ENCODE measurements at regions not wholly inside any gene's neighbourhood (a gene's known extent, or its start where the extent isn't known, plus 50 kb on each side); places are given as distances from the start of the nearest gene placed in this dataset.

DNA sequence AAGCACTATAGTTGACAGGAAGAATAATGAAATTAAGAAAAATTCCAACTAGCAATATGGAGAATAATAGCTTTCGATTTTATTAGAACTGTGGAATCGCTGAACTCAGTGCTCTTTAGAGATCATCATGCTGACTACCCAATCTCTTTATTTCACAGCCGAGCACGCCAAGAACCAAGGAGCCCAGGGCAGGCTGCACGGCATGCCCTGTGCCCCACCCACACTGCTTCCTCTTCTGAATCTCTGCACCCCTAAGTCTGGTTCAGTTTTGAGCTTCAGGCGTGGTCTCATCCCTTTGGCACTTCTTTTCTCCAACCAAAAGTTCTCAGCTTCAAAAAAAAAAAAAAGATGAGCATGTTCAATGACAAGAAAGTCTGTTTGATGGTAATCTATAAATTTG lies 92.4 kb upstream of the ZNF800 start:
- Histone ChIP-seq H3K79me2 (ENCODE audit: control insufficient read depth, insufficient read depth, low read length) (no peaks in the 10 kb centered on the region), H3K9me3 (replicated peaks; ENCODE audit: control insufficient read depth, insufficient read depth, low read length) (no peaks in the 10 kb centered on the region), H3K9me1 (replicated peaks; ENCODE audit: control insufficient read depth, extremely low read depth, insufficient read depth, low read length) (no peaks in the 10 kb centered on the region), H3K36me3 (ENCODE audit: control insufficient read depth in 2 of 2, extremely low read depth in 1 of 2, insufficient read depth in 2 of 2, low read length in 2 of 2) (no peaks in the 10 kb centered on the region), H3K4me3 (replicated peaks in 1 of 3; ENCODE audit: insufficient read depth in 1 of 3, low read depth in 1 of 3, low read length in 3 of 3) (no peak overlapping the region), H3K27me3 (ENCODE audit: control insufficient read depth in 2 of 2, insufficient read depth in 2 of 2, low read length in 2 of 2) (peaks cover 0 to 3% of the 10 kb centered on the region in 2 experiments), H3K9ac (replicated peaks; ENCODE audit: extremely low read depth, insufficient read depth, low read length) (no peak overlapping the region), H4K20me1 (replicated peaks; ENCODE audit: control insufficient read depth, extremely low read depth, insufficient read depth, low read length) (no peaks in the 10 kb centered on the region), H3K4me1 (ENCODE audit: control insufficient read depth, extremely low read depth, insufficient read depth, low read length) (no peaks in the 10 kb centered on the region), H2AFZ (ENCODE audit: low read depth, low read length) (no peak overlapping the region), H3K27ac (ENCODE audit: insufficient read depth, low read depth, low read length) (no peak overlapping the region), H3K4me2 (ENCODE audit: insufficient read depth, low read length) (no peak overlapping the region)
- TF ChIP-seq POLR2AphosphoS5 (IDR thresholded peaks at IDR 0.05; ENCODE audit: insufficient read depth, low read depth, low read length) = no peak
- no peak for TF ChIP-seq FOS (IDR thresholded peaks at IDR 0.05; ENCODE audit: borderline replicate concordance, insufficient read depth, low read length)
- no peak for TF ChIP-seq CTCF (IDR thresholded peaks at IDR 0.05; ENCODE audit: extremely low read depth in 1 of 2, insufficient read depth in 1 of 2, low read depth in 1 of 2, low read length in 2 of 2)
- TF ChIP-seq POLR2A (IDR thresholded peaks at IDR 0.05; ENCODE audit: low read depth, low read length) = no peak
- TF ChIP-seq MAX (IDR thresholded peaks at IDR 0.05; ENCODE audit: insufficient read depth, insufficient read length) = no peak
- ChIA-PET CTCF (interaction anchor here (0.6 kb wide), 1 partner anchor 13 kb away, joined by 3 read pairs; no protein-coding TSS in a partner anchor), POLR2A (no interaction called here)
- no peak for FAIRE-seq
- dilution Hi-C loops (cut with MboI; ENCODE audit: extremely low pct_ligation_motif_present, low sequenced_read_pairs) (no loop called here), intact Hi-C loops (cut with micrococcal nuclease) (no loop called here)
- no TSS peak for BruUV-seq (replicated peaks)
- no peak for DNase-seq (ENCODE audit: low read depth, low spot score)

GRCh38 chr7:127478461-127478860 lies 86.0 kb upstream of the ZNF800 start:
- H3K27me3 ChIP-seq (ENCODE audit: control insufficient read depth in 2 of 2, insufficient read depth in 2 of 2, low read length in 2 of 2) = no peaks in the 10 kb centered on the region
- H3K79me2 ChIP-seq (ENCODE audit: control insufficient read depth, insufficient read depth, low read length) = no peaks in the 10 kb centered on the region
- FAIRE-seq (no peak), DNase-seq (ENCODE audit: low read depth, low spot score) (no peak)
- H4K20me1 ChIP-seq (replicated peaks; ENCODE audit: control insufficient read depth, extremely low read depth, insufficient read depth, low read length) = no peaks in the 10 kb centered on the region
- H3K9me1 ChIP-seq (replicated peaks; ENCODE audit: control insufficient read depth, extremely low read depth, insufficient read depth, low read length) = no peaks in the 10 kb centered on the region
- CTCF ChIA-PET = no interaction called here
- intact Hi-C loops (cut with micrococcal nuclease) = no loop called here
- no peaks in the 10 kb centered on the region for H3K9me3 ChIP-seq (replicated peaks; ENCODE audit: control insufficient read depth, insufficient read depth, low read length)
- no peak overlapping the region for H3K4me3 ChIP-seq (replicated peaks in 1 of 3; ENCODE audit: insufficient read depth in 1 of 3, low read depth in 1 of 3, low read length in 3 of 3)
- POLR2A ChIA-PET = no interaction called here
- no peaks in the 10 kb centered on the region for H3K36me3 ChIP-seq (ENCODE audit: control insufficient read depth in 2 of 2, extremely low read depth in 1 of 2, insufficient read depth in 2 of 2, low read length in 2 of 2)
- no peak overlapping the region for H3K27ac ChIP-seq (ENCODE audit: insufficient read depth, low read depth, low read length)
- no peaks in the 10 kb centered on the region for H3K4me1 ChIP-seq (ENCODE audit: control insufficient read depth, extremely low read depth, insufficient read depth, low read length)
- TF ChIP-seq EZH2 (IDR thresholded peaks at IDR 0.05; ENCODE audit: borderline replicate concordance, low read depth, low read length, severe bottlenecking) = no peak
- TF ChIP-seq JUN (IDR thresholded peaks at IDR 0.05; ENCODE audit: borderline replicate concordance, insufficient read depth, insufficient read length, low read depth) = no peak
- TF ChIP-seq POLR2A (IDR thresholded peaks at IDR 0.05; ENCODE audit: low read depth, low read length) = no peak
- no peak for TF ChIP-seq GATA2 (IDR thresholded peaks at IDR 0.05; ENCODE audit: insufficient read depth, insufficient read length, low read depth, low read length)
- no peak for TF ChIP-seq CTCF (IDR thresholded peaks at IDR 0.05; ENCODE audit: extremely low read depth in 1 of 2, insufficient read depth in 1 of 2, low read depth in 1 of 2, low read length in 2 of 2)
- TF ChIP-seq POLR2AphosphoS5 (IDR thresholded peaks at IDR 0.05; ENCODE audit: insufficient read depth, low read depth, low read length) = no peak
- no peak for TF ChIP-seq MAX (IDR thresholded peaks at IDR 0.05; ENCODE audit: insufficient read depth, insufficient read length)
- no peak for TF ChIP-seq MYC (IDR thresholded peaks at IDR 0.05; ENCODE audit: low read depth, low read length)
- TF ChIP-seq FOS (IDR thresholded peaks at IDR 0.05; ENCODE audit: borderline replicate concordance, insufficient read depth, low read length) = no peak
- H3K4me2 ChIP-seq (ENCODE audit: insufficient read depth, low read length) = no peak overlapping the region
- no peak overlapping the region for H2AFZ ChIP-seq (ENCODE audit: low read depth, low read length)
- BruUV-seq (replicated peaks) = no TSS peak
- dilution Hi-C loops (cut with MboI; ENCODE audit: extremely low pct_ligation_motif_present, low sequenced_read_pairs) = no loop called here
- no peak overlapping the region for H3K9ac ChIP-seq (replicated peaks; ENCODE audit: extremely low read depth, insufficient read depth, low read length)

All from endothelial cell of umbilical vein (primary cell).